ENCODE measurements at regions not wholly inside any gene's neighbourhood (a gene's known extent, or its start where the extent isn't known, plus 50 kb on each side); places are given as distances from the start of the nearest gene placed in this dataset.

- Histone ChIP-seq H3K4me3 (ENCODE audit: control insufficient read depth in 1 of 7, extremely low read depth in 1 of 7, insufficient read depth in 4 of 7, low read depth in 2 of 7, low read length in 6 of 7) (no peak overlapping the region), H3K4me1 (ENCODE audit: control extremely low read depth in 1 of 4, control insufficient read depth in 4 of 4, insufficient read depth in 4 of 4, low read length in 3 of 4) (no peaks in the 10 kb centered on the region), H3K36me3 (ENCODE audit: control insufficient read depth in 4 of 4, insufficient read depth in 4 of 4, low read length in 3 of 4) (no peaks in the 10 kb centered on the region), H3K9me3 (ENCODE audit: control extremely low read depth in 1 of 5, control insufficient read depth in 4 of 5, insufficient read depth in 2 of 5, low read depth in 1 of 5, low read length in 4 of 5) (no peaks in the 10 kb centered on the region), H3K27me3 (replicated peaks in 2 of 5; ENCODE audit: control insufficient read depth in 4 of 5, insufficient read depth in 5 of 5, low read length in 4 of 5) (no peaks in the 10 kb centered on the region), H3K27ac (ENCODE audit: insufficient read depth in 1 of 2, low read depth in 1 of 2, low read length in 2 of 2, poor library complexity in 1 of 2, severe bottlenecking in 2 of 2) (no peak overlapping the region)
- CTCF ChIA-PET, result no interaction called here
- POLR2A ChIA-PET, result no interaction called here
- DNase-seq, result no peak
These were observed 879.0 kb downstream of the CBLN2 start for GRCh38 chr18:71665131-71665530.

GRCh38 chr18:71643822-71644221, 900.3 kb downstream of the CBLN2 start:
- no peak overlapping the region for H3K27ac ChIP-seq (ENCODE audit: insufficient read depth in 1 of 2, low read depth in 1 of 2, low read length in 2 of 2, poor library complexity in 1 of 2, severe bottlenecking in 2 of 2)
- ChIA-PET POLR2A (no interaction called here), CTCF (no interaction called here)
- H3K27me3 ChIP-seq (replicated peaks in 2 of 5; ENCODE audit: control insufficient read depth in 4 of 5, insufficient read depth in 5 of 5, low read length in 4 of 5), result no peaks in the 10 kb centered on the region
- no peak overlapping the region for H3K4me3 ChIP-seq (ENCODE audit: control insufficient read depth in 1 of 7, extremely low read depth in 1 of 7, insufficient read depth in 4 of 7, low read depth in 2 of 7, low read length in 6 of 7)
- WGBS (ENCODE audit: insufficient coverage), result 94% methylated on average over 9 of the region's 12 CpGs
- H3K36me3 ChIP-seq (ENCODE audit: control insufficient read depth in 4 of 4, insufficient read depth in 4 of 4, low read length in 3 of 4), result no peaks in the 10 kb centered on the region
- DNase-seq, result no peak
- H3K4me1 ChIP-seq (ENCODE audit: control extremely low read depth in 1 of 4, control insufficient read depth in 4 of 4, insufficient read depth in 4 of 4, low read length in 3 of 4), result no peaks in the 10 kb centered on the region
- peaks cover 0 to 2% (median 0%) of the 10 kb centered on the region in 5 experiments for H3K9me3 ChIP-seq (ENCODE audit: control extremely low read depth in 1 of 5, control insufficient read depth in 4 of 5, insufficient read depth in 2 of 5, low read depth in 1 of 5, low read length in 4 of 5)

GRCh38 chr18:71630696-71631095, 913.4 kb downstream of the CBLN2 start:
- no peaks in the 10 kb centered on the region for H3K36me3 ChIP-seq (ENCODE audit: control insufficient read depth in 4 of 4, insufficient read depth in 4 of 4, low read length in 3 of 4)
- no peaks in the 10 kb centered on the region for H3K4me1 ChIP-seq (ENCODE audit: control extremely low read depth in 1 of 4, control insufficient read depth in 4 of 4, insufficient read depth in 4 of 4, low read length in 3 of 4)
- no peaks in the 10 kb centered on the region for H3K27me3 ChIP-seq (replicated peaks in 2 of 5; ENCODE audit: control insufficient read depth in 4 of 5, insufficient read depth in 5 of 5, low read length in 4 of 5)
- DNase-seq, result no peak
- 88% methylated on average over 2 of the region's 3 CpGs for WGBS (ENCODE audit: insufficient coverage)
- H3K27ac ChIP-seq (ENCODE audit: insufficient read depth in 1 of 2, low read depth in 1 of 2, low read length in 2 of 2, poor library complexity in 1 of 2, severe bottlenecking in 2 of 2), result no peak overlapping the region
- H3K9me3 ChIP-seq (ENCODE audit: control extremely low read depth in 1 of 5, control insufficient read depth in 4 of 5, insufficient read depth in 2 of 5, low read depth in 1 of 5, low read length in 4 of 5), result no peaks in the 10 kb centered on the region
- no peak overlapping the region for H3K4me3 ChIP-seq (ENCODE audit: control insufficient read depth in 1 of 7, extremely low read depth in 1 of 7, insufficient read depth in 4 of 7, low read depth in 2 of 7, low read length in 6 of 7)
- ChIA-PET CTCF (no interaction called here), POLR2A (no interaction called here)

GRCh38 chr18:71625556-71626090, 918.5 kb downstream of the CBLN2 start:
- H3K4me3 ChIP-seq (ENCODE audit: control insufficient read depth in 1 of 7, extremely low read depth in 1 of 7, insufficient read depth in 4 of 7, low read depth in 2 of 7, low read length in 6 of 7), result no peak overlapping the region
- no CpG with 5 or more reads among the region's 1 CpG for WGBS (ENCODE audit: insufficient coverage)
- no peaks in the 10 kb centered on the region for H3K4me1 ChIP-seq (ENCODE audit: control extremely low read depth in 1 of 4, control insufficient read depth in 4 of 4, insufficient read depth in 4 of 4, low read length in 3 of 4)
- DNase-seq, result no peak
- H3K27me3 ChIP-seq (replicated peaks in 2 of 5; ENCODE audit: control insufficient read depth in 4 of 5, insufficient read depth in 5 of 5, low read length in 4 of 5), result no peaks in the 10 kb centered on the region
- no peak overlapping the region for H3K27ac ChIP-seq (ENCODE audit: insufficient read depth in 1 of 2, low read depth in 1 of 2, low read length in 2 of 2, poor library complexity in 1 of 2, severe bottlenecking in 2 of 2)
- H3K36me3 ChIP-seq (ENCODE audit: control insufficient read depth in 4 of 4, insufficient read depth in 4 of 4, low read length in 3 of 4), result no peaks in the 10 kb centered on the region
- H3K9me3 ChIP-seq (ENCODE audit: control extremely low read depth in 1 of 5, control insufficient read depth in 4 of 5, insufficient read depth in 2 of 5, low read depth in 1 of 5, low read length in 4 of 5), result no peaks in the 10 kb centered on the region
- ChIA-PET CTCF (no interaction called here), POLR2A (no interaction called here)

GRCh38 chr18:71598374-71598773, 945.8 kb downstream of the CBLN2 start:
- Histone ChIP-seq H3K36me3 (ENCODE audit: control insufficient read depth in 4 of 4, insufficient read depth in 4 of 4, low read length in 3 of 4) (no peaks in the 10 kb centered on the region), H3K4me1 (ENCODE audit: control extremely low read depth in 1 of 4, control insufficient read depth in 4 of 4, insufficient read depth in 4 of 4, low read length in 3 of 4) (no peaks in the 10 kb centered on the region), H3K27me3 (replicated peaks in 2 of 5; ENCODE audit: control insufficient read depth in 4 of 5, insufficient read depth in 5 of 5, low read length in 4 of 5) (no peaks in the 10 kb centered on the region), H3K9me3 (ENCODE audit: control extremely low read depth in 1 of 5, control insufficient read depth in 4 of 5, insufficient read depth in 2 of 5, low read depth in 1 of 5, low read length in 4 of 5) (no peaks in the 10 kb centered on the region), H3K27ac (ENCODE audit: insufficient read depth in 1 of 2, low read depth in 1 of 2, low read length in 2 of 2, poor library complexity in 1 of 2, severe bottlenecking in 2 of 2) (no peak overlapping the region), H3K4me3 (ENCODE audit: control insufficient read depth in 1 of 7, extremely low read depth in 1 of 7, insufficient read depth in 4 of 7, low read depth in 2 of 7, low read length in 6 of 7) (no peak overlapping the region)
- no peak for DNase-seq
- WGBS (ENCODE audit: insufficient coverage), result no CpG with 5 or more reads among the region's 1 CpG
- ChIA-PET POLR2A (no interaction called here), CTCF (interaction anchor here (0.7 kb wide), 1 partner anchor 8 kb away, joined by 3 read pairs; no protein-coding TSS in a partner anchor)

- CTCF ChIA-PET, result no interaction called here
- POLR2A ChIA-PET, result no interaction called here
- Histone ChIP-seq H3K27ac (ENCODE audit: insufficient read depth in 1 of 2, low read depth in 1 of 2, low read length in 2 of 2, poor library complexity in 1 of 2, severe bottlenecking in 2 of 2) (no peak overlapping the region), H3K36me3 (ENCODE audit: control insufficient read depth in 4 of 4, insufficient read depth in 4 of 4, low read length in 3 of 4) (no peaks in the 10 kb centered on the region), H3K4me1 (ENCODE audit: control extremely low read depth in 1 of 4, control insufficient read depth in 4 of 4, insufficient read depth in 4 of 4, low read length in 3 of 4) (no peaks in the 10 kb centered on the region), H3K27me3 (replicated peaks in 2 of 5; ENCODE audit: control insufficient read depth in 4 of 5, insufficient read depth in 5 of 5, low read length in 4 of 5) (no peaks in the 10 kb centered on the region), H3K9me3 (ENCODE audit: control extremely low read depth in 1 of 5, control insufficient read depth in 4 of 5, insufficient read depth in 2 of 5, low read depth in 1 of 5, low read length in 4 of 5) (no peaks in the 10 kb centered on the region), H3K4me3 (ENCODE audit: control insufficient read depth in 1 of 7, extremely low read depth in 1 of 7, insufficient read depth in 4 of 7, low read depth in 2 of 7, low read length in 6 of 7) (no peak overlapping the region)
- 64% methylated on average over 1 of the region's 1 CpG for WGBS (ENCODE audit: insufficient coverage)
- DNase-seq, result no peak
These were observed 946.9 kb downstream of the CBLN2 start for GRCh38 chr18:71597219-71597618.

GRCh38 chr18:71583252-71583651, 960.9 kb downstream of the CBLN2 start:
- Histone ChIP-seq H3K36me3 (ENCODE audit: control insufficient read depth in 4 of 4, insufficient read depth in 4 of 4, low read length in 3 of 4) (no peaks in the 10 kb centered on the region), H3K9me3 (ENCODE audit: control extremely low read depth in 1 of 5, control insufficient read depth in 4 of 5, insufficient read depth in 2 of 5, low read depth in 1 of 5, low read length in 4 of 5) (no peaks in the 10 kb centered on the region), H3K4me1 (ENCODE audit: control extremely low read depth in 1 of 4, control insufficient read depth in 4 of 4, insufficient read depth in 4 of 4, low read length in 3 of 4) (no peaks in the 10 kb centered on the region), H3K4me3 (ENCODE audit: control insufficient read depth in 1 of 7, extremely low read depth in 1 of 7, insufficient read depth in 4 of 7, low read depth in 2 of 7, low read length in 6 of 7) (no peak overlapping the region), H3K27ac (ENCODE audit: insufficient read depth in 1 of 2, low read depth in 1 of 2, low read length in 2 of 2, poor library complexity in 1 of 2, severe bottlenecking in 2 of 2) (no peak overlapping the region), H3K27me3 (replicated peaks in 2 of 5; ENCODE audit: control insufficient read depth in 4 of 5, insufficient read depth in 5 of 5, low read length in 4 of 5) (no peaks in the 10 kb centered on the region)
- CTCF ChIA-PET, result no interaction called here
- 100% methylated on average over 1 of the region's 4 CpGs for WGBS (ENCODE audit: insufficient coverage)
- no peak for DNase-seq
- POLR2A ChIA-PET, result no interaction called here
